ENCODE measurements at regions not wholly inside any gene's neighbourhood (a gene's known extent, or its start where the extent isn't known, plus 50 kb on each side); places are given as distances from the start of the nearest gene placed in this dataset.
"Not testable (repeated sequence)": the region's sequence is repeated elsewhere in the genome, so short reads cannot be mapped to it uniquely, and the experiment has no call there.

GRCh38 chr18:25553631-25554263, 201.8 kb upstream of the ZNF521 start:
- intact Hi-C loops (cut with DNase I): no loop called here
- H3K4me3 ChIP-seq (ENCODE audit: low read length in 2 of 2): no peak overlapping the region
- no peaks in the 10 kb centered on the region for H3K27me3 ChIP-seq (ENCODE audit: control insufficient read depth in 1 of 2, insufficient read depth in 2 of 2, low read length in 1 of 2)
- H3K9me3 ChIP-seq (ENCODE audit: control insufficient read depth, low read length): no peaks in the 10 kb centered on the region
- no peaks in the 10 kb centered on the region for H3K36me3 ChIP-seq (ENCODE audit: control insufficient read depth in 1 of 2, insufficient read depth in 2 of 2, low read length in 1 of 2)
- ATAC-seq (ENCODE audit: low FRiP score) (no peak), DNase-seq (no peak)
- no peak overlapping the region for H3K27ac ChIP-seq (ENCODE audit: low read depth in 1 of 2, low read length in 2 of 2)
- H3K4me1 ChIP-seq (ENCODE audit: control insufficient read depth in 1 of 2, insufficient read depth in 2 of 2, low read length in 2 of 2): no peaks in the 10 kb centered on the region
- WGBS, 2 donors: 85 to 97% methylated on average over 1 of the region's 1 CpG

GRCh38 chr18:25544546-25545287, 192.8 kb upstream of the ZNF521 start:
- ATAC-seq (ENCODE audit: low FRiP score): no peak
- DNase-seq: no peak
- H3K27me3 ChIP-seq (ENCODE audit: control insufficient read depth in 1 of 2, insufficient read depth in 2 of 2, low read length in 1 of 2): no peaks in the 10 kb centered on the region
- intact Hi-C loops (cut with DNase I): no loop called here
- H3K4me1 ChIP-seq (ENCODE audit: control insufficient read depth in 1 of 2, insufficient read depth in 2 of 2, low read length in 2 of 2): no peaks in the 10 kb centered on the region
- H3K36me3 ChIP-seq (ENCODE audit: control insufficient read depth in 1 of 2, insufficient read depth in 2 of 2, low read length in 1 of 2): no peaks in the 10 kb centered on the region
- WGBS, 2 donors: 82 to 85% methylated on average over 2 of the region's 2 CpGs
- H3K27ac ChIP-seq (ENCODE audit: low read depth in 1 of 2, low read length in 2 of 2): no peak overlapping the region
- no peaks in the 10 kb centered on the region for H3K9me3 ChIP-seq (ENCODE audit: control insufficient read depth, low read length)
- H3K4me3 ChIP-seq (ENCODE audit: low read length in 2 of 2): no peak overlapping the region

- Histone ChIP-seq H3K4me3 (ENCODE audit: low read length in 2 of 2) (no peak overlapping the region), H3K27ac (ENCODE audit: low read depth in 1 of 2, low read length in 2 of 2) (no peak overlapping the region), H3K36me3 (ENCODE audit: control insufficient read depth in 1 of 2, insufficient read depth in 2 of 2, low read length in 1 of 2) (no peaks in the 10 kb centered on the region), H3K4me1 (ENCODE audit: control insufficient read depth in 1 of 2, insufficient read depth in 2 of 2, low read length in 2 of 2) (no peaks in the 10 kb centered on the region), H3K9me3 (ENCODE audit: control insufficient read depth, low read length) (peaks cover 1% of the 10 kb centered on the region), H3K27me3 (ENCODE audit: control insufficient read depth in 1 of 2, insufficient read depth in 2 of 2, low read length in 1 of 2) (no peaks in the 10 kb centered on the region)
- no peak for ATAC-seq (ENCODE audit: low FRiP score)
- no peak for DNase-seq
- WGBS, 2 donors: 83 to 85% methylated on average over 7 of the region's 7 CpGs
- intact Hi-C loops (cut with DNase I): no loop called here
Observed at GRCh38 chr18:25538175-25538922, 186.4 kb upstream of the ZNF521 start.

- peaks cover 3% of the 10 kb centered on the region for H3K9me3 ChIP-seq (ENCODE audit: control insufficient read depth, low read length)
- H3K27me3 ChIP-seq (ENCODE audit: control insufficient read depth in 1 of 2, insufficient read depth in 2 of 2, low read length in 1 of 2): no peaks in the 10 kb centered on the region
- 81 to 86% methylated on average over 1 of the region's 1 CpG for WGBS, 2 donors
- intact Hi-C loops (cut with DNase I): no loop called here
- H3K36me3 ChIP-seq (ENCODE audit: control insufficient read depth in 1 of 2, insufficient read depth in 2 of 2, low read length in 1 of 2): no peaks in the 10 kb centered on the region
- H3K4me3 ChIP-seq (ENCODE audit: low read length in 2 of 2): no peak overlapping the region
- no peak for DNase-seq
- no peaks in the 10 kb centered on the region for H3K4me1 ChIP-seq (ENCODE audit: control insufficient read depth in 1 of 2, insufficient read depth in 2 of 2, low read length in 2 of 2)
- no peak overlapping the region for H3K27ac ChIP-seq (ENCODE audit: low read depth in 1 of 2, low read length in 2 of 2)
- ATAC-seq (ENCODE audit: low FRiP score): no peak
Observed at GRCh38 chr18:25535495-25535894, 183.5 kb upstream of the ZNF521 start.

GRCh38 chr18:25534401-25534800, 182.4 kb upstream of the ZNF521 start:
- DNase-seq (no peak), ATAC-seq (ENCODE audit: low FRiP score) (no peak)
- H3K27ac ChIP-seq (ENCODE audit: low read depth in 1 of 2, low read length in 2 of 2): no peak overlapping the region
- H3K36me3 ChIP-seq (ENCODE audit: control insufficient read depth in 1 of 2, insufficient read depth in 2 of 2, low read length in 1 of 2): no peaks in the 10 kb centered on the region
- 22 to 27% methylated on average over 1 of the region's 1 CpG for WGBS, 2 donors
- no peaks in the 10 kb centered on the region for H3K27me3 ChIP-seq (ENCODE audit: control insufficient read depth in 1 of 2, insufficient read depth in 2 of 2, low read length in 1 of 2)
- H3K4me3 ChIP-seq (ENCODE audit: low read length in 2 of 2): no peak overlapping the region
- intact Hi-C loops (cut with DNase I): no loop called here
- no peaks in the 10 kb centered on the region for H3K4me1 ChIP-seq (ENCODE audit: control insufficient read depth in 1 of 2, insufficient read depth in 2 of 2, low read length in 2 of 2)
- H3K9me3 ChIP-seq (ENCODE audit: control insufficient read depth, low read length): peaks cover 3% of the 10 kb centered on the region

GRCh38 chr18:25533218-25533617, 181.3 kb upstream of the ZNF521 start:
- no peak overlapping the region for H3K4me3 ChIP-seq (ENCODE audit: low read length in 2 of 2)
- intact Hi-C loops (cut with DNase I): no loop called here
- H3K9me3 ChIP-seq (ENCODE audit: control insufficient read depth, low read length): peaks cover 2% of the 10 kb centered on the region
- H3K36me3 ChIP-seq (ENCODE audit: control insufficient read depth in 1 of 2, insufficient read depth in 2 of 2, low read length in 1 of 2): no peaks in the 10 kb centered on the region
- ATAC-seq (ENCODE audit: low FRiP score) (no peak), DNase-seq (no peak)
- 87 to 90% methylated on average over 4 of the region's 4 CpGs for WGBS, 2 donors
- no peak overlapping the region for H3K27ac ChIP-seq (ENCODE audit: low read depth in 1 of 2, low read length in 2 of 2)
- peaks cover 0 to 3% of the 10 kb centered on the region in 2 donors for H3K27me3 ChIP-seq (ENCODE audit: control insufficient read depth in 1 of 2, insufficient read depth in 2 of 2, low read length in 1 of 2)
- no peaks in the 10 kb centered on the region for H3K4me1 ChIP-seq (ENCODE audit: control insufficient read depth in 1 of 2, insufficient read depth in 2 of 2, low read length in 2 of 2)

GRCh38 chr18:25531207-25531606, 179.2 kb upstream of the ZNF521 start:
- peaks cover 2% of the 10 kb centered on the region for H3K9me3 ChIP-seq (ENCODE audit: control insufficient read depth, low read length)
- H3K27ac ChIP-seq (ENCODE audit: low read depth in 1 of 2, low read length in 2 of 2): no peak overlapping the region
- ATAC-seq (ENCODE audit: low FRiP score) (no peak), DNase-seq (no peak)
- intact Hi-C loops (cut with DNase I): no loop called here
- H3K4me1 ChIP-seq (ENCODE audit: control insufficient read depth in 1 of 2, insufficient read depth in 2 of 2, low read length in 2 of 2): no peaks in the 10 kb centered on the region
- peaks cover 0 to 3% of the 10 kb centered on the region in 2 donors for H3K27me3 ChIP-seq (ENCODE audit: control insufficient read depth in 1 of 2, insufficient read depth in 2 of 2, low read length in 1 of 2)
- WGBS, 2 donors: 52 to 65% methylated on average over 3 of the region's 3 CpGs
- no peak overlapping the region for H3K4me3 ChIP-seq (ENCODE audit: low read length in 2 of 2)
- no peaks in the 10 kb centered on the region for H3K36me3 ChIP-seq (ENCODE audit: control insufficient read depth in 1 of 2, insufficient read depth in 2 of 2, low read length in 1 of 2)

DNA sequence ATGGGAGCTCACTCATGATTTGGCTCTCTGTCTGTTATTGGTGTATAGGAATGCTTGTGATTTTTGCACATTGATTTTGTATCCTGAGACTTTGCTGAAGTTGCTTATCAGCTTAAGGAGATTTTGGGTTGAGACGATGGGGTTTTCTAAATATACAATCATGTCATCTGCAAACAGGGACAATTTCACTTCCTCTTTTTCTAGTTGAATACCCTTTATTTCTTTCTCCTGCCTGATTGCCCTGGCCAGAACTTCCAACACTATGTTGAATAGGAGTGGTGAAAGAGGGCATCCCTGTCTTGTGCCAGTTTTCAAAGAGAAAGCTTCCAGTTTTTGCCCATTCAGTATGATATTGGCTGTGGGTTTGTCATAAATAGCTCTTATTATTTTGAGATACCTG, 173.8 kb upstream of the ZNF521 start:
- intact Hi-C loops (cut with DNase I); H3K36me3 ChIP-seq (ENCODE audit: control insufficient read depth in 1 of 2, insufficient read depth in 2 of 2, low read length in 1 of 2); DNase-seq; H3K9me3 ChIP-seq (ENCODE audit: control insufficient read depth, low read length); H3K27me3 ChIP-seq (ENCODE audit: control insufficient read depth in 1 of 2, insufficient read depth in 2 of 2, low read length in 1 of 2); H3K4me1 ChIP-seq (ENCODE audit: control insufficient read depth in 1 of 2, insufficient read depth in 2 of 2, low read length in 2 of 2); ATAC-seq (ENCODE audit: low FRiP score); H3K4me3 ChIP-seq (ENCODE audit: low read length in 2 of 2); H3K27ac ChIP-seq (ENCODE audit: low read depth in 1 of 2, low read length in 2 of 2): not testable (repeated sequence)
- 76 to 86% methylated on average over 1 of the region's 1 CpG for WGBS, 2 donors
